Adrenal gland (tissue), 5 donors: ENCODE measurements at regions not wholly inside any gene's neighbourhood (a gene's known extent, or its start where the extent isn't known, plus 50 kb on each side); places are given as distances from the start of the nearest gene placed in this dataset.
"Not testable (repeated sequence)": the region's sequence is repeated elsewhere in the genome, so short reads cannot be mapped to it uniquely, and the experiment has no call there.

ENCODE experiments used
- POLR2A ChIP-seq, 2 donors: fragments of 450-650 bp; IDR thresholded peaks; one replicate each; pipeline ENCODE4 v1.6.1; 2017; ENCODE audit warnings: antibody characterized with exemption in 2 of 2, mild to moderate bottlenecking in 2 of 2, moderate library complexity in 1 of 2
- TF ChIP-seq, protein P1 (sequence below), 6 experiments: fragments of 450-650 bp in 4 of 6; fragments of 200-600 bp in 2 of 6; sonication (generic) in 1 of 6; IDR thresholded peaks; 1 replicate in 5 of 6; 2 replicates in 1 of 6; pipeline versions ENCODE4 v1.5.1 to v1.8.0; 2016 to 2021; ENCODE audit warnings: antibody characterized with exemption in 6 of 6, mild to moderate bottlenecking in 2 of 6, moderate library complexity in 1 of 6
- donor health status: DM: no; HTN: no; CAD: no.

DNA sequence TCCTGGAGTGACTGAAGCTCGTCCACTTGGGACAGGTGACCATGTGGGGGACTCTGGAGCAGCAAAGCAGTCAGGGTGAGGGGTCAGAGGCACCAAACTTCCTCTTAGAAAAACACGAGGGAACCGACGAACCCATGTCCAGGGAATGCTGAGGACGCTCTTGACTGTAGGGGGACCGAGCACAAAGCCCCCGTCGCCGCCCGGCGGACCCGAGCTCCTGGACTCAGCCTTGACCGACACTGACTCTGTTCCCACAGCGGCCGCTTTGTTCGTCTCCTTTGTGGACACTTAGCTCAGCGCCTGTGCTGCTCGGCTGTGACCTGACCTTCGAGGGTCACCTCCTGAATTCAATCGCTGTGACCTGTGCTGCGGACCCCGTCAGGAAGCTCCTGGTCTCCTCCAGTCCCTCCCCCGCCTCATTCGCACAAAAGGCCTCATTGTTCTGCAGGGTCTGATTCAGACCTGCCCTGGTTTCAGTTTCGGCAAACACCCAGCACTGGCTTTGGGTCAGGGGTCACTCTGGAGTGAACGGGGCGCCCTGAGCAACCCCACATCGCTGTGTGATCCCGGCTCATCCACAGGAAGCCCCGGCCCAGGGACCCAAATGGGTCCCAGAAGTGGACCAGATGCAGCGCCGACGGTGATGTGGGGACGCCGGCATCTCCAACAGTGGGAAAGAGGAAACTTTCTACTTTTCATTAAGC lies 454.8 kb downstream of the PREX1 start:
- TF ChIP-seq, protein P1, sequence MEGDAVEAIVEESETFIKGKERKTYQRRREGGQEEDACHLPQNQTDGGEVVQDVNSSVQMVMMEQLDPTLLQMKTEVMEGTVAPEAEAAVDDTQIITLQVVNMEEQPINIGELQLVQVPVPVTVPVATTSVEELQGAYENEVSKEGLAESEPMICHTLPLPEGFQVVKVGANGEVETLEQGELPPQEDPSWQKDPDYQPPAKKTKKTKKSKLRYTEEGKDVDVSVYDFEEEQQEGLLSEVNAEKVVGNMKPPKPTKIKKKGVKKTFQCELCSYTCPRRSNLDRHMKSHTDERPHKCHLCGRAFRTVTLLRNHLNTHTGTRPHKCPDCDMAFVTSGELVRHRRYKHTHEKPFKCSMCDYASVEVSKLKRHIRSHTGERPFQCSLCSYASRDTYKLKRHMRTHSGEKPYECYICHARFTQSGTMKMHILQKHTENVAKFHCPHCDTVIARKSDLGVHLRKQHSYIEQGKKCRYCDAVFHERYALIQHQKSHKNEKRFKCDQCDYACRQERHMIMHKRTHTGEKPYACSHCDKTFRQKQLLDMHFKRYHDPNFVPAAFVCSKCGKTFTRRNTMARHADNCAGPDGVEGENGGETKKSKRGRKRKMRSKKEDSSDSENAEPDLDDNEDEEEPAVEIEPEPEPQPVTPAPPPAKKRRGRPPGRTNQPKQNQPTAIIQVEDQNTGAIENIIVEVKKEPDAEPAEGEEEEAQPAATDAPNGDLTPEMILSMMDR (IDR thresholded peaks at IDR 0.05) = not testable (repeated sequence)
- not testable (repeated sequence) for TF ChIP-seq POLR2A (IDR thresholded peaks at IDR 0.05)
